HEK293T (cell line): ENCODE measurements at regions not wholly inside any gene's neighbourhood (a gene's known extent, or its start where the extent isn't known, plus 50 kb on each side); places are given as distances from the start of the nearest gene placed in this dataset.

Experiments
- CTCF ChIA-PET: fragments of 350-600 bp; formaldehyde crosslinking; extraction: SDS; loops from one replicate; lab custom pipeline; 2021; ENCODE audit warnings: antibody characterized with exemption, inconsistent platforms; lab: Yijun Ruan, JAX
- POLR2A ChIA-PET: fragments of 350-600 bp; formaldehyde crosslinking; extraction: SDS; loops from one replicate; lab custom pipeline; 2020; ENCODE audit warnings: antibody characterized with exemption, inconsistent platforms; lab: Yijun Ruan, JAX
- DNase-seq: peaks from one replicate; pipeline ENCODE4 v3.0.0; 2012; ENCODE audit warnings: mixed read lengths; ENCODE audit errors: extremely low spot score
- ARNT ChIP-seq: fragments of 450-650 bp; IDR thresholded peaks from 2 replicates; pipeline ENCODE4 v1.6.1; 2017; ENCODE audit warnings: mild to moderate bottlenecking
- BHLHE40 ChIP-seq: fragments of 450-650 bp; IDR thresholded peaks from 2 replicates; pipeline ENCODE4 v1.6.1; 2016; ENCODE audit warnings: mild to moderate bottlenecking, moderate library complexity, borderline replicate concordance
- CTBP1 ChIP-seq: fragments of 450-650 bp; IDR thresholded peaks from 2 replicates; pipeline ENCODE4 v1.6.1; 2016; ENCODE audit warnings: borderline replicate concordance
- ELF4 ChIP-seq: fragments of 450-650 bp; IDR thresholded peaks from 2 replicates; pipeline ENCODE4 v1.6.1; 2017; ENCODE audit warnings: antibody characterized with exemption
- FOXA1 ChIP-seq: fragments of 450-650 bp; IDR thresholded peaks from 2 replicates; pipeline ENCODE4 v1.6.1; 2016; ENCODE audit warnings: mild to moderate bottlenecking
- FOXK2 ChIP-seq: fragments of 450-650 bp; IDR thresholded peaks from 2 replicates; pipeline ENCODE4 v1.6.1; 2016; ENCODE audit warnings: mild to moderate bottlenecking
- FOXM1 ChIP-seq: fragments of 450-650 bp; IDR thresholded peaks from 2 replicates; pipeline ENCODE4 v1.6.1; 2017; ENCODE audit warnings: mild to moderate bottlenecking, borderline replicate concordance
- HDGF ChIP-seq: fragments of 450-650 bp; IDR thresholded peaks from 2 replicates; pipeline ENCODE4 v1.6.1; 2017; ENCODE audit warnings: antibody characterized with exemption, borderline replicate concordance
- L3MBTL2 ChIP-seq: fragments of 450-650 bp; conservative IDR thresholded peaks from 2 replicates; pipeline ENCODE4 v1.6.1; 2016; ENCODE audit warnings: mild to moderate bottlenecking
- LEF1 ChIP-seq: fragments of 450-650 bp; IDR thresholded peaks from 2 replicates; pipeline ENCODE4 v1.6.1; 2017; ENCODE audit warnings: mild to moderate bottlenecking, borderline replicate concordance
- NFRKB ChIP-seq: fragments of 450-650 bp; IDR thresholded peaks from 2 replicates; pipeline ENCODE4 v1.6.1; 2016; ENCODE audit warnings: mild to moderate bottlenecking, moderate library complexity
- PKNOX1 ChIP-seq: fragments of 450-650 bp; IDR thresholded peaks from 2 replicates; pipeline ENCODE4 v1.6.1; 2016
- SP1 ChIP-seq: fragments of 450-650 bp; IDR thresholded peaks from 2 replicates; pipeline ENCODE4 v1.6.1; 2017
- SUZ12 ChIP-seq: fragments of 450-650 bp; IDR thresholded peaks from 2 replicates; pipeline ENCODE4 v1.6.1; 2016; ENCODE audit warnings: mild to moderate bottlenecking
- TARDBP ChIP-seq: fragments of 450-650 bp; IDR thresholded peaks from 2 replicates; pipeline ENCODE4 v1.6.1; 2016
- ZNF384 ChIP-seq: fragments of 450-650 bp; IDR thresholded peaks from 2 replicates; pipeline ENCODE4 v1.6.1; 2016

- TF ChIP-seq BHLHE40 (no peak), TARDBP (no peak), CTBP1 (no peak), FOXM1 (no peak), FOXA1 (no peak), SP1 (no peak), ZNF384 (no peak), ARNT (no peak), NFRKB (no peak), L3MBTL2 (no peak), ELF4 (no peak), HDGF (no peak), PKNOX1 (no peak), FOXK2 (no peak)
- POLR2A ChIA-PET: no interaction called here
- no peak for DNase-seq
- CTCF ChIA-PET: no interaction called here
Observed at GRCh38 chr3:150142936-150143335, 172.2 kb upstream of the PFN2 start.

GRCh38 chr3:150141790-150142326, 171.2 kb upstream of the PFN2 start:
- no peak for DNase-seq
- ChIA-PET POLR2A (interaction anchor here (1.6 kb wide), 1 partner anchor 12 kb away, joined by 3 read pairs; no protein-coding TSS in a partner anchor), CTCF (no interaction called here)
- TF ChIP-seq PKNOX1: no peak
- TF ChIP-seq L3MBTL2: no peak
- TF ChIP-seq LEF1: no peak
- no peak for TF ChIP-seq BHLHE40
- TF ChIP-seq ZNF384: no peak
- no peak for TF ChIP-seq CTBP1
- no peak for TF ChIP-seq HDGF
- TF ChIP-seq SP1: no peak
- TF ChIP-seq FOXA1: no peak
- TF ChIP-seq FOXM1: no peak
- TF ChIP-seq ARNT: no peak
- no peak for TF ChIP-seq ELF4

GRCh38 chr3:150140614-150141321, 170.1 kb upstream of the PFN2 start:
- TF ChIP-seq BHLHE40: no peak
- TF ChIP-seq SP1: no peak
- no peak for TF ChIP-seq CTBP1
- TF ChIP-seq FOXK2: no peak
- TF ChIP-seq PKNOX1: no peak
- no peak for TF ChIP-seq L3MBTL2
- TF ChIP-seq TARDBP: no peak
- TF ChIP-seq NFRKB: no peak
- CTCF ChIA-PET: interaction anchor here (0.6 kb wide), 1 partner anchor 40 kb away, joined by 3 read pairs; no protein-coding TSS in a partner anchor
- POLR2A ChIA-PET: no interaction called here

GRCh38 chr3:150138824-150139223, 168.1 kb upstream of the PFN2 start:
- no peak for DNase-seq
- TF ChIP-seq BHLHE40 (no peak), L3MBTL2 (no peak), TARDBP (no peak), FOXA1 (no peak), FOXM1 (no peak), NFRKB (no peak), LEF1 (no peak), ARNT (no peak), ZNF384 (no peak), CTBP1 (no peak), SUZ12 (no peak), PKNOX1 (no peak), ELF4 (no peak)
- ChIA-PET CTCF (no interaction called here), POLR2A (interaction anchor here (0.6 kb wide), 1 partner anchor 119 kb away, joined by 3 read pairs; no protein-coding TSS in a partner anchor)

More at GRCh38 chr3:150140614-150141321, 170.1 kb upstream of the PFN2 start:
- DNase-seq: no peak

- CTCF ChIA-PET: no interaction called here
- POLR2A ChIA-PET: no interaction called here
- no peak for DNase-seq
- TF ChIP-seq FOXA1 (no peak), BHLHE40 (no peak), FOXK2 (no peak), ARNT (no peak), SUZ12 (no peak), ZNF384 (no peak), SP1 (no peak), TARDBP (no peak), CTBP1 (no peak), HDGF (no peak), LEF1 (no peak), L3MBTL2 (no peak), NFRKB (no peak), ELF4 (no peak), FOXM1 (no peak), PKNOX1 (no peak)
Observed at GRCh38 chr3:150136242-150136641, 165.5 kb upstream of the PFN2 start.
